Gastrocnemius medialis (tissue), 4 donors: ENCODE measurements at regions not wholly inside any gene's neighbourhood (a gene's known extent, or its start where the extent isn't known, plus 50 kb on each side); places are given as distances from the start of the nearest gene placed in this dataset.
"Not testable (repeated sequence)": the region's sequence is repeated elsewhere in the genome, so short reads cannot be mapped to it uniquely, and the experiment has no call there.

ENCODE experiments used
- CTCF ChIP-seq, 5 experiments: fragments of 450-650 bp in 3 of 5; fragments of 200-600 bp in 2 of 5; sonication (generic) in 2 of 5; IDR thresholded peaks in 4 of 5; conservative IDR thresholded peaks in 1 of 5; 1 replicate in 4 of 5; 2 replicates in 1 of 5; pipeline ENCODE4 v1.5.1; 2016 to 2019; ENCODE audit warnings: antibody characterized with exemption in 5 of 5, mild to moderate bottlenecking in 3 of 5, moderate library complexity in 3 of 5
- POLR2A ChIP-seq, 2 donors: fragments of 450-650 bp; IDR thresholded peaks; one replicate each; pipeline ENCODE4 v1.6.1; 2017; ENCODE audit warnings: antibody characterized with exemption in 2 of 2, mild to moderate bottlenecking in 2 of 2, moderate library complexity in 2 of 2

GRCh38 chr2:90047776-90048175, 1356.3 kb downstream of the RPIA start:
- not testable (repeated sequence) for TF ChIP-seq CTCF (IDR thresholded peaks at IDR 0.05 in 4 of 5, conservative IDR thresholded peaks at IDR 0.05 in 1 of 5); POLR2A (IDR thresholded peaks at IDR 0.05)
